ENCODE measurements at regions not wholly inside any gene's neighbourhood (a gene's known extent, or its start where the extent isn't known, plus 50 kb on each side); places are given as distances from the start of the nearest gene placed in this dataset.

GRCh38 chr20:55761100-55761499 is 244.2 kb downstream of the CBLN4 start:
- no peaks in the 10 kb centered on the region for H3K27me3 ChIP-seq (replicated peaks in 1 of 4; ENCODE audit: control extremely low read depth in 1 of 4, control insufficient read depth in 3 of 4, insufficient read depth in 4 of 4, low read length in 3 of 4)
- H4K20me1 ChIP-seq (ENCODE audit: control insufficient read depth, insufficient read depth, low read length, poor library complexity, severe bottlenecking): no peaks in the 10 kb centered on the region
- ChIA-PET CTCF (no interaction called here), POLR2A (no interaction called here)
- ATAC-seq (ENCODE audit: low read depth): no peak
- H3K4me2 ChIP-seq (replicated peaks; ENCODE audit: low read depth, low read length, poor library complexity, severe bottlenecking): no peak overlapping the region
- no peak for TF ChIP-seq CTCF (IDR thresholded peaks at IDR 0.05)
- no peak overlapping the region for H3K4me3 ChIP-seq (ENCODE audit: control extremely low read depth in 1 of 5, extremely low read depth in 1 of 5, insufficient read depth in 1 of 5, low read depth in 2 of 5, low read length in 4 of 5)
- no peaks in the 10 kb centered on the region for H3K4me1 ChIP-seq (ENCODE audit: control insufficient read depth in 2 of 2, insufficient read depth in 2 of 2, low read length in 2 of 2)
- intact Hi-C loops (cut with micrococcal nuclease): no loop called here
- DNase-seq: no peak
- no peak overlapping the region for H3K27ac ChIP-seq (ENCODE audit: low read length in 2 of 2)
- peaks cover 17% of the 10 kb centered on the region for H3K9me3 Mint-ChIP-seq (ENCODE audit: insufficient read depth)
- no peaks in the 10 kb centered on the region for H3K27me3 Mint-ChIP-seq
- H3K9ac ChIP-seq (ENCODE audit: low read length): no peak overlapping the region
- H3K36me3 ChIP-seq (replicated peaks in 1 of 2; ENCODE audit: control extremely low read depth in 1 of 2, control insufficient read depth in 1 of 2, extremely low read depth in 1 of 2, insufficient read depth in 2 of 2, low read length in 1 of 2): no peaks in the 10 kb centered on the region
- no peaks in the 10 kb centered on the region for H3K4me1 Mint-ChIP-seq
- H3K79me2 ChIP-seq (ENCODE audit: control insufficient read depth, insufficient read depth, low read length): no peaks in the 10 kb centered on the region
- whole genome bisulfite sequencing (ENCODE audit: insufficient coverage): no CpG with 5 or more reads among the region's 3 CpGs
- no peak overlapping the region for H3K4me3 Mint-ChIP-seq
- no peak overlapping the region for H3K27ac Mint-ChIP-seq
- no peak overlapping the region for H2AFZ ChIP-seq (ENCODE audit: insufficient read depth, low read depth, low read length, poor library complexity, severe bottlenecking)
- H3K9me3 ChIP-seq (ENCODE audit: control extremely low read depth in 1 of 3, control insufficient read depth in 2 of 3, insufficient read depth in 1 of 3, low read length in 2 of 3): peaks cover 0 to 7% (median 3%) of the 10 kb centered on the region in 3 donors

GRCh38 chr20:55760586-55760985 is 244.7 kb downstream of the CBLN4 start:
- DNase-seq (no peak), ATAC-seq (ENCODE audit: low read depth) (no peak)
- peaks cover 14% of the 10 kb centered on the region for H3K9me3 Mint-ChIP-seq (ENCODE audit: insufficient read depth)
- Histone ChIP-seq H2AFZ (ENCODE audit: insufficient read depth, low read depth, low read length, poor library complexity, severe bottlenecking) (no peak overlapping the region), H3K9ac (ENCODE audit: low read length) (no peak overlapping the region), H3K4me2 (replicated peaks; ENCODE audit: low read depth, low read length, poor library complexity, severe bottlenecking) (no peak overlapping the region), H3K36me3 (replicated peaks in 1 of 2; ENCODE audit: control extremely low read depth in 1 of 2, control insufficient read depth in 1 of 2, extremely low read depth in 1 of 2, insufficient read depth in 2 of 2, low read length in 1 of 2) (no peaks in the 10 kb centered on the region), H4K20me1 (ENCODE audit: control insufficient read depth, insufficient read depth, low read length, poor library complexity, severe bottlenecking) (no peaks in the 10 kb centered on the region), H3K27me3 (replicated peaks in 1 of 4; ENCODE audit: control extremely low read depth in 1 of 4, control insufficient read depth in 3 of 4, insufficient read depth in 4 of 4, low read length in 3 of 4) (no peaks in the 10 kb centered on the region), H3K27ac (ENCODE audit: low read length in 2 of 2) (no peak overlapping the region), H3K9me3 (ENCODE audit: control extremely low read depth in 1 of 3, control insufficient read depth in 2 of 3, insufficient read depth in 1 of 3, low read length in 2 of 3) (peaks cover 0 to 7% (median 3%) of the 10 kb centered on the region in 3 donors), H3K79me2 (ENCODE audit: control insufficient read depth, insufficient read depth, low read length) (no peaks in the 10 kb centered on the region), H3K4me1 (ENCODE audit: control insufficient read depth in 2 of 2, insufficient read depth in 2 of 2, low read length in 2 of 2) (no peaks in the 10 kb centered on the region), H3K4me3 (ENCODE audit: control extremely low read depth in 1 of 5, extremely low read depth in 1 of 5, insufficient read depth in 1 of 5, low read depth in 2 of 5, low read length in 4 of 5) (no peak overlapping the region)
- 71% methylated on average over 1 of the region's 3 CpGs for WGBS (ENCODE audit: insufficient coverage)
- H3K27ac Mint-ChIP-seq: no peak overlapping the region
- ChIA-PET CTCF (no interaction called here), POLR2A (no interaction called here)
- H3K27me3 Mint-ChIP-seq: no peaks in the 10 kb centered on the region
- no peak overlapping the region for H3K4me3 Mint-ChIP-seq
- H3K4me1 Mint-ChIP-seq: no peaks in the 10 kb centered on the region
- intact Hi-C loops (cut with micrococcal nuclease): no loop called here
- no peak for TF ChIP-seq EZH2 (IDR thresholded peaks at IDR 0.05; ENCODE audit: borderline replicate concordance, insufficient read depth, low read depth, low read length, poor library complexity, severe bottlenecking)
- no peak for TF ChIP-seq CTCF (IDR thresholded peaks at IDR 0.05)
